CD14-positive monocyte (primary cell): ENCODE measurements at regions not wholly inside any gene's neighbourhood (a gene's known extent, or its start where the extent isn't known, plus 50 kb on each side); places are given as distances from the start of the nearest gene placed in this dataset.

ENCODE experiments used
- DNase-seq, 3 donors: peaks; one replicate each; pipeline ENCODE4 v3.0.0-alpha.2; 2011 to 2022
- H2AFZ ChIP-seq: 2 replicates; pipeline ENCODE4 v1.6.0; 2012; ENCODE audit warnings: mild to moderate bottlenecking, low read depth, low read length, inconsistent platforms; ENCODE audit not compliant: insufficient read depth, poor library complexity, severe bottlenecking
- H3K27ac ChIP-seq, 2 donors: 1 replicate in 1 of 2; 2 replicates in 1 of 2; pipeline ENCODE4 v1.5.1; 2012 to 2013; ENCODE audit warnings: low read length in 2 of 2, control low read depth in 1 of 2, inconsistent platforms in 1 of 2, low read depth in 1 of 2, mild to moderate bottlenecking in 1 of 2
- H3K27me3 ChIP-seq, 2 donors: one replicate each; pipeline versions ENCODE4 v1.6.0 to v1.6.1; 2011 to 2013; ENCODE audit warnings: low read length in 2 of 2; ENCODE audit not compliant: control insufficient read depth in 2 of 2, insufficient read depth in 2 of 2
- H3K36me3 ChIP-seq, 2 donors: replicated peaks in 1 of 2; 1 replicate in 1 of 2; 2 replicates in 1 of 2; pipeline versions ENCODE4 v1.5.1 to v1.6.1; 2012 to 2013; ENCODE audit warnings: low read length in 2 of 2, control low read depth in 1 of 2, inconsistent platforms in 1 of 2, mild to moderate bottlenecking in 1 of 2; ENCODE audit not compliant: insufficient read depth in 2 of 2, control insufficient read depth in 1 of 2
- H3K4me1 ChIP-seq, 2 donors: 1 replicate in 1 of 2; 2 replicates in 1 of 2; pipeline versions ENCODE4 v1.5.1 to v1.6.1; 2012 to 2013; ENCODE audit warnings: low read length in 2 of 2, control low read depth in 1 of 2, inconsistent platforms in 1 of 2, mild to moderate bottlenecking in 1 of 2, moderate library complexity in 1 of 2; ENCODE audit not compliant: insufficient read depth in 2 of 2, control insufficient read depth in 1 of 2
- H3K4me2 ChIP-seq: replicated peaks from 2 replicates; pipeline ENCODE3; 2012; ENCODE audit warnings: low read length, moderate library complexity, mild to moderate bottlenecking; ENCODE audit not compliant: poor library complexity, severe bottlenecking; ENCODE audit errors: extremely low read depth
- H3K4me3 ChIP-seq, 3 experiments: fragments of 200-600 bp in 1 of 3; sonication (generic) in 1 of 3; replicated peaks in 1 of 3; 1 replicate in 2 of 3; 2 replicates in 1 of 3; pipeline ENCODE4 v1.5.1; 2011 to 2013; ENCODE audit warnings: low read length in 3 of 3, mild to moderate bottlenecking in 3 of 3, control low read depth in 2 of 3, low read depth in 2 of 3, inconsistent platforms in 1 of 3, moderate library complexity in 1 of 3
- H3K79me2 ChIP-seq: 2 replicates; pipeline ENCODE4 v1.6.0; 2012; ENCODE audit warnings: mild to moderate bottlenecking, control low read depth, inconsistent platforms, low read length, moderate library complexity; ENCODE audit not compliant: insufficient read depth
- H3K9ac ChIP-seq: 2 replicates; pipeline ENCODE4 v1.6.0; 2017; ENCODE audit warnings: low read length, mild to moderate bottlenecking; ENCODE audit not compliant: insufficient read depth, poor library complexity, severe bottlenecking
- H3K9me3 ChIP-seq, 2 donors: replicated peaks in 1 of 2; 1 replicate in 1 of 2; 2 replicates in 1 of 2; pipeline versions ENCODE4 v1.5.1 to v1.6.1; 2012 to 2013; ENCODE audit warnings: low read length in 2 of 2, control low read depth in 1 of 2; ENCODE audit not compliant: control insufficient read depth in 1 of 2, insufficient read depth in 1 of 2
- H4K20me1 ChIP-seq: 2 replicates; pipeline ENCODE4 v1.6.0; 2012; ENCODE audit warnings: mild to moderate bottlenecking, low read length, control low read depth, moderate library complexity; ENCODE audit not compliant: insufficient read depth
- H3K27ac Mint-ChIP-seq, 7 donors: one replicate each; pipeline ENCODE4 v1.8.0; 2020; ENCODE audit warnings: mild to moderate bottlenecking in 7 of 7, mixed read lengths in 7 of 7, moderate library complexity in 6 of 7, inconsistent platforms in 2 of 7
- H3K27me3 Mint-ChIP-seq, 3 donors: one replicate each; pipeline ENCODE4 v1.8.0; 2021 to 2022; ENCODE audit warnings: low read depth in 3 of 3, mild to moderate bottlenecking in 3 of 3, mixed read lengths in 3 of 3, moderate library complexity in 3 of 3, inconsistent platforms in 1 of 3
- H3K36me3 Mint-ChIP-seq, 2 donors: one replicate each; pipeline ENCODE4 v1.8.0; 2020; ENCODE audit warnings: mixed read lengths in 2 of 2, inconsistent platforms in 1 of 2, mild to moderate bottlenecking in 1 of 2
- H3K4me1 Mint-ChIP-seq: one replicate; pipeline ENCODE4 v1.8.0; 2020; ENCODE audit warnings: mild to moderate bottlenecking, mixed read lengths
- H3K4me3 Mint-ChIP-seq, 2 donors: one replicate each; pipeline ENCODE4 v1.8.0; 2020; ENCODE audit warnings: mild to moderate bottlenecking in 2 of 2, mixed read lengths in 2 of 2, moderate library complexity in 1 of 2
- H3K9me3 Mint-ChIP-seq, 7 donors: one replicate each; pipeline ENCODE4 v1.8.0; 2020 to 2022; ENCODE audit warnings: mixed read lengths in 7 of 7, mild to moderate bottlenecking in 6 of 7, moderate library complexity in 6 of 7, inconsistent platforms in 2 of 7
- WGBS: methylation state at CpG from one replicate; pipeline ENCODE4 v1.1.5; 2013; ENCODE audit warnings: missing lambda C conversion rate; ENCODE audit not compliant: insufficient coverage; 5-methylcytosine and 5-hydroxymethylcytosine counted together
- intact Hi-C, 2 donors: fragments of 100-400 bp; cut with micrococcal nuclease; formaldehyde crosslinking; loops; one replicate each; pipeline versions ENCODE4 v1.15.0 to v1.15.1; 2023
- TF ChIP-seq, protein P1 (sequence below): fragments of 200-600 bp; IDR thresholded peaks from one replicate; pipeline ENCODE4 v1.8.0; 2022; ENCODE audit warnings: antibody characterized with exemption, mild to moderate bottlenecking

DNA sequence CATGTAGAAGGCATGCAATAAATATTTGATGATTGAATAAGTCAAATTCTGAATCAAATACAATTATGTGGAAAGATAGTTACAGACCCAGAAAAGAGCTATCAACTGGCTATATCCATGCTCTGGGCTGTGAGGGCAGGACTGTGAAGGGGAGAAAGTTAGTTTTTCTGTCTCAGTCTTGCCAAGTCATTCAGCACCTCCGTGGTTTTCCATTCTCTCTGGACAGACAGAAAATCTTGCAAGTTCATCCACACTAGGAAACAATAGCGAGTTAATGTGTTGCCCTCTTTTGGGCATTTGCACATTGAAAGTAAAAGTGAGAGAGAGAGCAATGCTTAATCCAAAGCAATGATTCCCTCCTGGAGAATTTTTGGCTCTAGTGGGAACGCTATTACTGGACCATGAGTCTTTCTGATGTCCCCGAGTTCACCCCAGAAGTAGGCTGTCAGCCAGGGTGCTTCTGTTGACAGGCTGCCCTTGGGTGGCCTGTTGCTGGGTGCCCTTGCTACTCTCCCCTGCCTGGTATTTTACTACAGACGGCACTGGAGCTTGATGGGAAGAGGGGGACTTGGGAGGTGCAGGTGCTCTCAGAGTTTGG lies 238.3 kb downstream of the LOXHD1 start:
- no peak overlapping the region for H3K9ac ChIP-seq
- no peaks in the 10 kb centered on the region for H3K27me3 ChIP-seq
- H3K4me3 ChIP-seq, result no peak overlapping the region
- H3K4me1 Mint-ChIP-seq, result no peaks in the 10 kb centered on the region
- H3K9me3 ChIP-seq, result no peaks in the 10 kb centered on the region
- WGBS, result 65% methylated on average over 2 of the region's 5 CpGs
- no peak for DNase-seq
- peaks cover 2 to 5% (median 3%) of the 10 kb centered on the region in 3 donors for H3K27me3 Mint-ChIP-seq
- no peaks in the 10 kb centered on the region for H3K36me3 ChIP-seq
- H3K36me3 Mint-ChIP-seq, result no peaks in the 10 kb centered on the region
- no peaks in the 10 kb centered on the region for H3K79me2 ChIP-seq
- no peaks in the 10 kb centered on the region for H3K4me1 ChIP-seq
- H3K4me2 ChIP-seq, result no peak overlapping the region
- TF ChIP-seq, protein P1, sequence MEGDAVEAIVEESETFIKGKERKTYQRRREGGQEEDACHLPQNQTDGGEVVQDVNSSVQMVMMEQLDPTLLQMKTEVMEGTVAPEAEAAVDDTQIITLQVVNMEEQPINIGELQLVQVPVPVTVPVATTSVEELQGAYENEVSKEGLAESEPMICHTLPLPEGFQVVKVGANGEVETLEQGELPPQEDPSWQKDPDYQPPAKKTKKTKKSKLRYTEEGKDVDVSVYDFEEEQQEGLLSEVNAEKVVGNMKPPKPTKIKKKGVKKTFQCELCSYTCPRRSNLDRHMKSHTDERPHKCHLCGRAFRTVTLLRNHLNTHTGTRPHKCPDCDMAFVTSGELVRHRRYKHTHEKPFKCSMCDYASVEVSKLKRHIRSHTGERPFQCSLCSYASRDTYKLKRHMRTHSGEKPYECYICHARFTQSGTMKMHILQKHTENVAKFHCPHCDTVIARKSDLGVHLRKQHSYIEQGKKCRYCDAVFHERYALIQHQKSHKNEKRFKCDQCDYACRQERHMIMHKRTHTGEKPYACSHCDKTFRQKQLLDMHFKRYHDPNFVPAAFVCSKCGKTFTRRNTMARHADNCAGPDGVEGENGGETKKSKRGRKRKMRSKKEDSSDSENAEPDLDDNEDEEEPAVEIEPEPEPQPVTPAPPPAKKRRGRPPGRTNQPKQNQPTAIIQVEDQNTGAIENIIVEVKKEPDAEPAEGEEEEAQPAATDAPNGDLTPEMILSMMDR, result no peak
- no peak overlapping the region for H3K4me3 Mint-ChIP-seq
- intact Hi-C loops, result no loop called here
- no peak overlapping the region for H3K27ac Mint-ChIP-seq
- H3K27ac ChIP-seq, result no peak overlapping the region
- no peak overlapping the region for H2AFZ ChIP-seq
- no peaks in the 10 kb centered on the region for H3K9me3 Mint-ChIP-seq
- H4K20me1 ChIP-seq, result no peaks in the 10 kb centered on the region

DNA sequence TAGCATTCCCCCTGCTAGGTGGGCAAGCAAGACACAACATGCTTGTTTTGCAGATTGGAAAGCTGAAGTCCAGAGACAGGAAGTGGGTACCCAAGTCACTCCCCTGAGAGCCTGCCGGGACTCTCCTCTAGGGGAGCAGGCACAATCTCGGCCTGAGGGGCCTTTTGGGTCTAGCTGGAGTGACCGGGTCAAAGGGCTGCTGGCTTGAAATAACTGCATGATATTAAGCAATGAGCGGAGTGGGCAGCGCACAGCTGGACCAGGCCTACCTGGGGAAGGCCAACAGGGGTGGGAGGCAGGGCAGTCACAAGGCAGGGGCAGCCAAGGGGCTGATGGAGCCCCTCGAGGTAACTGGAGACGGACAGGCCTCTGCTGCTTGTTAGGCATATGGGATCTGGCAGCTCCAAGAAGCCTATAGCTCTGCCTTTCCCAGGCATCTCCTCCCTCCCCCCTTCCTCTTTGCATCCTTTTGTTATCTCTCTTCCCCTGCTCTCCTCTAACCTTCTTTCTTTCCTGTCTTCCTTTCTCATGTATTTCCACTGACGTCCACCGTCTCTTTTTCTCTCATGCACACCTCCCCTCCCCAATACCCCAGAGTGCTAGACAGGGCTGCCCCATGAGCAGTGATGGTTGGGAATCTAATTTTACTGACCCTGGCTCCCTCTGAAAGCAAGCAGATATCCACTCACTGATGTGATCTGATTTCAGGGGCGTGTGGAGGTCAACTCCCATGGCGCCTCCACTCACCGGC lies 237.5 kb downstream of the LOXHD1 start:
- TF ChIP-seq, protein P1, result no peak
- Mint-ChIP-seq H3K9me3 (no peaks in the 10 kb centered on the region), H3K36me3 (no peaks in the 10 kb centered on the region), H3K4me3 (no peak overlapping the region), H3K4me1 (no peaks in the 10 kb centered on the region), H3K27me3 (peaks cover 2 to 5% (median 4%) of the 10 kb centered on the region in 3 donors), H3K27ac (no peak overlapping the region)
- H3K27ac ChIP-seq, result no peak overlapping the region
- intact Hi-C loops, result no loop called here
- no peaks in the 10 kb centered on the region for H3K79me2 ChIP-seq
- no peak overlapping the region for H3K4me3 ChIP-seq
- H3K9ac ChIP-seq, result no peak overlapping the region
- no peak overlapping the region for H2AFZ ChIP-seq
- H3K4me1 ChIP-seq, result no peaks in the 10 kb centered on the region
- no peaks in the 10 kb centered on the region for H4K20me1 ChIP-seq
- H3K27me3 ChIP-seq, result no peaks in the 10 kb centered on the region
- DNase-seq, result no peak
- no peaks in the 10 kb centered on the region for H3K9me3 ChIP-seq
- H3K36me3 ChIP-seq, result no peaks in the 10 kb centered on the region
- no peak overlapping the region for H3K4me2 ChIP-seq
- 78% methylated on average over 10 of the region's 12 CpGs for WGBS
